OCI-LY7 (cell line): ENCODE measurements at regions not wholly inside any gene's neighbourhood (a gene's known extent, or its start where the extent isn't known, plus 50 kb on each side); places are given as distances from the start of the nearest gene placed in this dataset.

ENCODE experiments used
- EZH2phosphoT487 ChIP-seq: fragments of 200-600 bp; sonication (generic); IDR thresholded peaks from 2 replicates; pipeline ENCODE4 v1.6.1; 2018; ENCODE audit warnings: low read depth, borderline replicate concordance, mild to moderate bottlenecking, mixed run types, antibody characterized with exemption, low read length, moderate library complexity, mixed read lengths
- TF ChIP-seq, protein P1 (sequence below): fragments of 200-600 bp; sonication (generic); conservative IDR thresholded peaks from 2 replicates; pipeline ENCODE4 v1.5.1; 2014; ENCODE audit warnings: mild to moderate bottlenecking, antibody characterized with exemption, low read length, moderate library complexity, mixed read lengths

DNA sequence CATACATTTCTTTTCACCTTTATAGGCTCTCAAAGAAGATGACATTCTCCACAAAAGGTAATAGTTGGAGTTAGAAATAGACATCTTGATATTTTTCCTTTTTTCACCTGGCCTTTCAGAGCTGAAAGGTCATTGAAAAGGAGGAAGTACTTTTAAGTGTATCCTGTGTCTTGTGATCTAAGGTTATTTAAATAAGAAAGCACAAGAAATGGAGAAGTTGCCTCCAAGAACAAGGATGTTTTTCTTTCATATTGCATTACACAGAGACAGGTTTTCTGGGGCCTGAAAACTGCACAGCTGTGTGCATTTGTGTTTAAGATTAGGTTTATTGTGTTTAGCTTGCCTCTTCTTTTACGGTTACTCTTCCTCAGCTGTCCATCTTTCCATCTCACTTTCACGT lies 103.4 kb upstream of the SEMA3D start:
- TF ChIP-seq, protein P1, sequence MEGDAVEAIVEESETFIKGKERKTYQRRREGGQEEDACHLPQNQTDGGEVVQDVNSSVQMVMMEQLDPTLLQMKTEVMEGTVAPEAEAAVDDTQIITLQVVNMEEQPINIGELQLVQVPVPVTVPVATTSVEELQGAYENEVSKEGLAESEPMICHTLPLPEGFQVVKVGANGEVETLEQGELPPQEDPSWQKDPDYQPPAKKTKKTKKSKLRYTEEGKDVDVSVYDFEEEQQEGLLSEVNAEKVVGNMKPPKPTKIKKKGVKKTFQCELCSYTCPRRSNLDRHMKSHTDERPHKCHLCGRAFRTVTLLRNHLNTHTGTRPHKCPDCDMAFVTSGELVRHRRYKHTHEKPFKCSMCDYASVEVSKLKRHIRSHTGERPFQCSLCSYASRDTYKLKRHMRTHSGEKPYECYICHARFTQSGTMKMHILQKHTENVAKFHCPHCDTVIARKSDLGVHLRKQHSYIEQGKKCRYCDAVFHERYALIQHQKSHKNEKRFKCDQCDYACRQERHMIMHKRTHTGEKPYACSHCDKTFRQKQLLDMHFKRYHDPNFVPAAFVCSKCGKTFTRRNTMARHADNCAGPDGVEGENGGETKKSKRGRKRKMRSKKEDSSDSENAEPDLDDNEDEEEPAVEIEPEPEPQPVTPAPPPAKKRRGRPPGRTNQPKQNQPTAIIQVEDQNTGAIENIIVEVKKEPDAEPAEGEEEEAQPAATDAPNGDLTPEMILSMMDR = no peak
- TF ChIP-seq EZH2phosphoT487 = no peak
